Activated T-cell treated with anti-CD3 and anti-CD28 coated beads, Interleukin-2, amount 50 U/mL, for 24 hours (primary cell): ENCODE measurements at regions not wholly inside any gene's neighbourhood (a gene's known extent, or its start where the extent isn't known, plus 50 kb on each side); places are given as distances from the start of the nearest gene placed in this dataset.
"Not testable (repeated sequence)": the region's sequence is repeated elsewhere in the genome, so short reads cannot be mapped to it uniquely, and the experiment has no call there.

ENCODE experiments used
- DNase-seq: peaks from one replicate; pipeline ENCODE4 v3.0.0-alpha.2; 2020
- H3K27ac Mint-ChIP-seq: 2 replicates; pipeline ENCODE4 v1.8.0; 2020; ENCODE audit warnings: mild to moderate bottlenecking, mixed read lengths
- H3K27me3 Mint-ChIP-seq: 2 replicates; pipeline ENCODE4 v1.8.0; 2020; ENCODE audit warnings: mixed read lengths
- H3K36me3 Mint-ChIP-seq: 2 replicates; pipeline ENCODE4 v1.8.0; 2020; ENCODE audit warnings: low read depth, mixed read lengths
- H3K4me1 Mint-ChIP-seq: 2 replicates; pipeline ENCODE4 v1.8.0; 2020; ENCODE audit warnings: low read depth, mixed read lengths
- H3K4me3 Mint-ChIP-seq: 2 replicates; pipeline ENCODE4 v1.8.0; 2020; ENCODE audit warnings: mild to moderate bottlenecking, moderate library complexity, mixed read lengths
- H3K9me3 Mint-ChIP-seq: 2 replicates; pipeline ENCODE4 v1.8.0; 2020; ENCODE audit warnings: mixed read lengths

GRCh38 chrX:45485719-45486118, 285.0 kb upstream of the DIPK2B start:
- no peak overlapping the region for H3K4me3 Mint-ChIP-seq
- H3K27me3 Mint-ChIP-seq: peaks cover 13% of the 10 kb centered on the region
- no peak for DNase-seq
- H3K36me3 Mint-ChIP-seq: no peaks in the 10 kb centered on the region
- H3K27ac Mint-ChIP-seq: no peak overlapping the region
- peaks cover 5% of the 10 kb centered on the region for H3K4me1 Mint-ChIP-seq
- H3K9me3 Mint-ChIP-seq: peaks cover 6% of the 10 kb centered on the region

DNA sequence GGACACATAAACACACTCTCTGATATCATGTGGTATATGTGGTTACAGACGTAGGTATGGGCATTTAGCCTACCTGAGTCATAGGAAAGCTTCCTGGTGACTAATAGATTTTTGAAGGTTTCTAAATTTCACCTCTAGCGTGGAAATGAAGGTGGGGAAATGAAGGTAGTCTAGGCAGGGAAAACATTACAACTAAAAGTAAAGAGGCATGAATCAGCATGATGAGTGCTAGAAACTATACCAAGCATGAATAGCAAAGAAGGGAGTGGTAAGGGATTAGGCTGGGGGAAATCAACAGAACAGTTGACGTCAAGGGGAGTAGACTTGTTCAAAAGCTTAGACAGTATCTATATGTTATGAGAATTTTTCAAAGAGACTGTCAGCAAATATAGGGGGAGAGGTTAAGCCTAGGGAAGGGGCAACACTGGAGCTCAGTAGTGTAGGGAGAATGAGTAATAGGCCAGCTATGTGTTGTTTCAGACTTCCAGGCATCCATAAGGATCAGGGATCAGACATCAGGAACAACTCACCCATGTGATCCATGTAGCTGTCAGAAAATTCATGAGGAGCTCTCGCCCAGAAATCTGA, 279.3 kb upstream of the DIPK2B start:
- Mint-ChIP-seq H3K36me3 (no peaks in the 10 kb centered on the region), H3K27me3 (peaks cover 45% of the 10 kb centered on the region), H3K9me3 (peaks cover 6% of the 10 kb centered on the region), H3K4me1 (peaks cover 10% of the 10 kb centered on the region), H3K4me3 (no peak overlapping the region), H3K27ac (peak overlapping the region; percentile 5)
- no peak for DNase-seq

GRCh38 chrX:45479196-45479834, 278.6 kb upstream of the DIPK2B start:
- H3K9me3 Mint-ChIP-seq: peaks cover 6% of the 10 kb centered on the region
- H3K36me3 Mint-ChIP-seq: no peaks in the 10 kb centered on the region
- peaks cover 45% of the 10 kb centered on the region for H3K27me3 Mint-ChIP-seq
- H3K4me1 Mint-ChIP-seq: peaks cover 10% of the 10 kb centered on the region
- no peak overlapping the region for H3K4me3 Mint-ChIP-seq
- no peak for DNase-seq
- no peak overlapping the region for H3K27ac Mint-ChIP-seq

DNA sequence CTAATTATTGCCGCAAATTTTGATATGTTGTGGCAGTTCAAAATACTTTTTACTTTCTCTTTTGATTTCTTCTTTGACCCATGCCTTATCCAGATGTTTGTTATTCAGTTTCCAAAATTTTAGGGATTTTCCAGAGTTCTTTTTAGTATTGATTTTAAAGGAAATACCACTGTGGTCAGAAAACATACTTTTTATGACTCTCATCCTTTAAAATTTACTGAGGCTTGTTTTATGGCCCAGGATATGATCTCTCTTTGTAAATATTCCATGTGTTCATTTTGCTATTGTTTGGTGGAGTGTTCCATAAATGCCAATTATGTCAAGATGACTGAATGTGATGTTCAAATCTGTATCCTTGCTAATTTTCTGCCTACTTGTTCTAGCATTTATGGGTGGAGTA, 272.3 kb upstream of the DIPK2B start:
- H3K4me3 Mint-ChIP-seq: no peak overlapping the region
- peaks cover 7% of the 10 kb centered on the region for H3K4me1 Mint-ChIP-seq
- H3K36me3 Mint-ChIP-seq: no peaks in the 10 kb centered on the region
- H3K9me3 Mint-ChIP-seq: peaks cover 2% of the 10 kb centered on the region
- no peak for DNase-seq
- H3K27ac Mint-ChIP-seq: no peak overlapping the region
- peaks cover 60% of the 10 kb centered on the region for H3K27me3 Mint-ChIP-seq

- Mint-ChIP-seq H3K9me3 (peaks cover 11% of the 10 kb centered on the region), H3K27me3 (peaks cover 62% of the 10 kb centered on the region)
- H3K4me1 Mint-ChIP-seq, DNase-seq, H3K36me3 Mint-ChIP-seq, H3K27ac Mint-ChIP-seq, H3K4me3 Mint-ChIP-seq: not testable (repeated sequence)
These were observed 266.9 kb upstream of the DIPK2B start for GRCh38 chrX:45467537-45467936.

DNA sequence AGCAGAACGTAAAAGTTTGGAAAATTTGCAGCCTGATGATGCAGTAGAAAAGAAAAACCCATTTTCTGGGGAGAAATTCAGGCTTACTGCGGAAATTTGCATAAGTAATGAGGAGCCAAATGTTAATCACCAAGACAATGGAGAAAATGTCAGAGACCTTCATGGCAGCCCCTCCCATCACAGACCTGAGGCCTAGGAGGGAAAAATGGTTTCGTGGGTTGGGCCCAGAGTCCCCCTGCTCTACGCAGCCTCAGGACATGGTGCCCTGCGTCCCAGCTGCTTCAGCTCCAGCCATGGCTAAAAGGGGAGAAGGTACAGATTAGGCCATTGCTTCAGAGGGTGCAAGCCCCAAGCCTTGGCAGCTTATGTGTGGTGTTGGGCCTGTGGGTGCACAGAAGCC, 255.1 kb upstream of the DIPK2B start:
- H3K27me3 Mint-ChIP-seq: peaks cover 55% of the 10 kb centered on the region
- not testable (repeated sequence) for H3K4me3 Mint-ChIP-seq, H3K4me1 Mint-ChIP-seq, H3K36me3 Mint-ChIP-seq, H3K27ac Mint-ChIP-seq, H3K9me3 Mint-ChIP-seq, DNase-seq

DNA sequence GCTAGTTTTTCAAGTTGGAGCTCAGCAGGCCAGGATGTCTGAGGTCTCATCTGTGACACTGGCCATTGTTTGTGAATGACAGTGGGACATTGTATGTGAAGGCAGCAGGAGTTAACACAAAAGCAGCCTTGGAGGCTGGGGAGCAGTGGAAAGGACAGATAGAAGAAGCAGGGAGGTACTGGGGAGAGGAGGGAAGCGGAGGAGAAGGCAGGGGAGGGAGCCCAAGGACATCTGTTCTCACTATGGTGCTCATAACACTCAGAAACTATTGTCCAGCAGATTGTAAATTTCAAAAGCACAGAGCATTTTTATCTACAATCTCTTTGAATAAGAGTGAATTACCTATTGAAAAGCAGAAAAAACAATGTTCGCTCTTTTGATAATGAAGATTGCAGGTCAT, 253.6 kb upstream of the DIPK2B start:
- H3K27me3 Mint-ChIP-seq: peaks cover 51% of the 10 kb centered on the region
- H3K27ac Mint-ChIP-seq: no peak overlapping the region
- no peaks in the 10 kb centered on the region for H3K36me3 Mint-ChIP-seq

GRCh38 chrX:45449982-45450381, 249.3 kb upstream of the DIPK2B start:
- Mint-ChIP-seq H3K27me3 (peaks cover 55% of the 10 kb centered on the region), H3K27ac (no peak overlapping the region), H3K36me3 (no peaks in the 10 kb centered on the region), H3K4me3 (no peak overlapping the region), H3K9me3 (no peaks in the 10 kb centered on the region), H3K4me1 (peaks cover 12% of the 10 kb centered on the region)
- no peak for DNase-seq

More for the DNA sequence above, 253.6 kb upstream of the DIPK2B start:
- no peak for DNase-seq
- H3K4me1 Mint-ChIP-seq: no peaks in the 10 kb centered on the region
- no peak overlapping the region for H3K4me3 Mint-ChIP-seq
- no peaks in the 10 kb centered on the region for H3K9me3 Mint-ChIP-seq

GRCh38 chrX:45447995-45448394, 247.3 kb upstream of the DIPK2B start:
- H3K36me3 Mint-ChIP-seq: no peaks in the 10 kb centered on the region
- peaks cover 48% of the 10 kb centered on the region for H3K27me3 Mint-ChIP-seq
- no peak for DNase-seq
- no peaks in the 10 kb centered on the region for H3K9me3 Mint-ChIP-seq
- H3K4me1 Mint-ChIP-seq: peaks cover 12% of the 10 kb centered on the region
- H3K4me3 Mint-ChIP-seq: no peak overlapping the region
- H3K27ac Mint-ChIP-seq: no peak overlapping the region

DNA sequence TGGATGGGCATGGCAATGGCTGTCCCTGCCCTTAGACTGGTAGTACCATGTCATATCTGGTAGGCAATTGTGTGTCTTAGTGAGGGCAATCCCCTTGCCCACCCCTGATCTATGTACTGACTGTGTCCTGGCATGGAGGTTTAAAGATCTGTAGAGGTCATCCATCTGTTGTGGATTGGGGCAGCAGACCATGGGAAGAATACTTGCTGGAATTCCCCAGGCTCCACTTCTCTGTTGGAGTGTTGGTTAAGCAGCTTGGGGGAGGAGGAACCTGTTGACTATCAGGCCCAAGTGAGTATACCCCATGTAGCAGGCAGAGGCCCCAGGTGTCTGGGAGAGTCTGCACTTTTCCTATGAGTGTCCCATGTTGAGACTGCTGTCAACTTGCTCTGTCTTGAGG, 246.7 kb upstream of the DIPK2B start:
- Mint-ChIP-seq H3K27ac (no peak overlapping the region), H3K4me3 (no peak overlapping the region), H3K27me3 (peaks cover 51% of the 10 kb centered on the region), H3K36me3 (no peaks in the 10 kb centered on the region), H3K9me3 (no peaks in the 10 kb centered on the region), H3K4me1 (peaks cover 12% of the 10 kb centered on the region)
- no peak for DNase-seq

- Mint-ChIP-seq H3K27ac (peak overlapping the region; percentile 38), H3K27me3 (peaks cover 50% of the 10 kb centered on the region), H3K36me3 (no peaks in the 10 kb centered on the region), H3K9me3 (no peaks in the 10 kb centered on the region), H3K4me3 (no peak overlapping the region), H3K4me1 (peaks cover 12% of the 10 kb centered on the region)
- DNase-seq: no peak
These were observed 245.2 kb upstream of the DIPK2B start for GRCh38 chrX:45445745-45446412.

- H3K27ac Mint-ChIP-seq: no peak overlapping the region
- no peak overlapping the region for H3K4me3 Mint-ChIP-seq
- H3K4me1 Mint-ChIP-seq: no peaks in the 10 kb centered on the region
- H3K36me3 Mint-ChIP-seq: no peaks in the 10 kb centered on the region
- H3K9me3 Mint-ChIP-seq: no peaks in the 10 kb centered on the region
- no peak for DNase-seq
- H3K27me3 Mint-ChIP-seq: peaks cover 62% of the 10 kb centered on the region
These were observed 236.5 kb upstream of the DIPK2B start for GRCh38 chrX:45437186-45437585.

DNA sequence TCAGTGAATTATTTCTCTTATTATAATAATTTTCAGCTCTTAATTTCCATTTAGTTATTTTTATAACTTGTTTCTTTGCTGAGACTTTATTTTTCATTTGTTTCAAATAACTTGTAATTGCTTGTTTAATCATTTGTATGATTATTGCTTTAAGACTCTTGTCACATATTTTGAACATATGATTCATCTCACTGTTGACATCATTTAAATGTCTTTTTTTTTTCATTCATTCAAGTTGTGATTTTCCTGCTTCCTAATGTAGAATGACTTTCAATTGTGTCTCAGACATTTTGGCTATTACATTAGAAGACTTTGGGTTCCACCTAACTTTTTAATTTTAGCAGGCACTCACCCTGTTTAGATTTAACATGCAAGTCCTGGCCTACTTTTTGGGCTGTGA, 234.8 kb upstream of the DIPK2B start:
- H3K4me1 Mint-ChIP-seq: no peaks in the 10 kb centered on the region
- H3K4me3 Mint-ChIP-seq: no peak overlapping the region
- peaks cover 67% of the 10 kb centered on the region for H3K27me3 Mint-ChIP-seq
- H3K27ac Mint-ChIP-seq: no peak overlapping the region
- no peak for DNase-seq
- no peaks in the 10 kb centered on the region for H3K9me3 Mint-ChIP-seq
- no peaks in the 10 kb centered on the region for H3K36me3 Mint-ChIP-seq

GRCh38 chrX:45434231-45434630, 233.6 kb upstream of the DIPK2B start:
- Mint-ChIP-seq H3K27me3 (peaks cover 68% of the 10 kb centered on the region), H3K27ac (no peak overlapping the region), H3K4me3 (no peak overlapping the region), H3K9me3 (no peaks in the 10 kb centered on the region), H3K36me3 (no peaks in the 10 kb centered on the region), H3K4me1 (no peaks in the 10 kb centered on the region)
- no peak for DNase-seq

DNA sequence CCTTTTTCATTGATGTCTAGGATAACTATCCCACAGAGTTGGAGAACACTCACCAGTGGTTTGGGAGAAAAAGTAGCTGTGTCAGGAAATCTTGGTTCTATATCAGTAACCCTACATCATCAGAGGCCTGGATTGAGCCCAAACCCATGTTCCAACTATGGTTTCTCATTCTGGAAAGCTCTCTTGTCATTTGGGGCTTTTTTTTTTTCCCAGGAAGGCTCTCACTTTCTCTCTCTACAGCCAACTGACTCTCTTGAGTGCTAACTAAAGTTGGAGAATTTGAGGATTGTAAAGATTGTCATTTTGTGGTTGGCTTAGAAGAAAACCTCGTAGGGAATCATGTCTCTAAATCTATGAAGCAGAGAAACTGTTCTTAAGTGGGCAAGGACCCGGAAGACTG, 228.2 kb upstream of the DIPK2B start:
- H3K4me1 Mint-ChIP-seq: no peaks in the 10 kb centered on the region
- H3K9me3 Mint-ChIP-seq: no peaks in the 10 kb centered on the region
- no peak overlapping the region for H3K4me3 Mint-ChIP-seq
- peaks cover 56% of the 10 kb centered on the region for H3K27me3 Mint-ChIP-seq
- no peak for DNase-seq
- H3K36me3 Mint-ChIP-seq: no peaks in the 10 kb centered on the region
- no peak overlapping the region for H3K27ac Mint-ChIP-seq
